Memory B cell (primary cell): ENCODE measurements at regions not wholly inside any gene's neighbourhood (a gene's known extent, or its start where the extent isn't known, plus 50 kb on each side); places are given as distances from the start of the nearest gene placed in this dataset.

Experiments used
- ATAC-seq: fragments of 150-1000 bp; cut with Tn5 transposase; 2 replicates; pipeline ENCODE4 v1.10.0; 2021; ENCODE audit warnings: low read depth, mild to moderate bottlenecking, moderate library complexity
- DNase-seq, 2 donors: peaks; one replicate each; pipeline ENCODE4 v3.0.0; 2022; ENCODE audit warnings: low spot score in 2 of 2
- H3K27ac Mint-ChIP-seq: one replicate; pipeline ENCODE4 v1.8.0; 2022; ENCODE audit warnings: mild to moderate bottlenecking, moderate library complexity, mixed read lengths
- H3K27me3 Mint-ChIP-seq: one replicate; pipeline ENCODE4 v1.8.0; 2022; ENCODE audit warnings: mixed read lengths
- H3K36me3 Mint-ChIP-seq: one replicate; pipeline ENCODE4 v1.8.0; 2022; ENCODE audit warnings: mild to moderate bottlenecking, mixed read lengths
- H3K4me1 Mint-ChIP-seq: one replicate; pipeline ENCODE4 v1.8.0; 2022; ENCODE audit warnings: mixed read lengths
- H3K4me3 Mint-ChIP-seq: one replicate; pipeline ENCODE4 v1.8.0; 2022; ENCODE audit warnings: mild to moderate bottlenecking, moderate library complexity, mixed read lengths
- H3K9me3 Mint-ChIP-seq: one replicate; pipeline ENCODE4 v1.8.0; 2022; ENCODE audit warnings: mixed read lengths

GRCh38 chr11:71365626-71366025 is 82.6 kb downstream of the DHCR7 start:
- DNase-seq (no peak), ATAC-seq (no peak)
- no peaks in the 10 kb centered on the region for H3K36me3 Mint-ChIP-seq
- H3K4me3 Mint-ChIP-seq = no peak overlapping the region
- peaks cover 7% of the 10 kb centered on the region for H3K27me3 Mint-ChIP-seq
- peaks cover 2% of the 10 kb centered on the region for H3K4me1 Mint-ChIP-seq
- no peak overlapping the region for H3K27ac Mint-ChIP-seq
- no peaks in the 10 kb centered on the region for H3K9me3 Mint-ChIP-seq

DNA sequence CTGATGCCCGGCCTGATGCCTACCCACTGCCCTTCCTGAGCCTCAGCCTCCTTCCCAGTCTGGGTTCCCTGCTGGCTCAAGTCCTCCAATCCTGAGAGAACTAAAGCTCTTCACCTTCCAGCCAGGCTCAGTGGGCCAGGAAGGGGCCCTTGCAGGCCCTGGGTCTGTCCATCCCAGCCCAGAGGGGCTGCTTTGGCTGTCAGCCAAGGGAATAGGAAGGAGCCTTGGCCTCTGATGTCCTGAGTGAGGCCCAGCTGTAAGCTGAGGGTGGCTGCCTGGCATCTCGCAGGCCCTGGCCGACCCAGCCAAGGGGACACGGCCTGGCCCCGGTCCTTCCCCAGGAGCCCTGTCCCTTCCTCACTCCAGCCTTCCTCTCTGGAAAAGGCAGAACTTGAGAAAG is 83.4 kb downstream of the DHCR7 start:
- Mint-ChIP-seq H3K4me3 (no peak overlapping the region), H3K27ac (no peak overlapping the region), H3K36me3 (no peaks in the 10 kb centered on the region), H3K27me3 (peaks cover 6% of the 10 kb centered on the region), H3K4me1 (peaks cover under 1% of the 10 kb centered on the region), H3K9me3 (no peaks in the 10 kb centered on the region)
- ATAC-seq = no peak
- DNase-seq = no peak

DNA sequence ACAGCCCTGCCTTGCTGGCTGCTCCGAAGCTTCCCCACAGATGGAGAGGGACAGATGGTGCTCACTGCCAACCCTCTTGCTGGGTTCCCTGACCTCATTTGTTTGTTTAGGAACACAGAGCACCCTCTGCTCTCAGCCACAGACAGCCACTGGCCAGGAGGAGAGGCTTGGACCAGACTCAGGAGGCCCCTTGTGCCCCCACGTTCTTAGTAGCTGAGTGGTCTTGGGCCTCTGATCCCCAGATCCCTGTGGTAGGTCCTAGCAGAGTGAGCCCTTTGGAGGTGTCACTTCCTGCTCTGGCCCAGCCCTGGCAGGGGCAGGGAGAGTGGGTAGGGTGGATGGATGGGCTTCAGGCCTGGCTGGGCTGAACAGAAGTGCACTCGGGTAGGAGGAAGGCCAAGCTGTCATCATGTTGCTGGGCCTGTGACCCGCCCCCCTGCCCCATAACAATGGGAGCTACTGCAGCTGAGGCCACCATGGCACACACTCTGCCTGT is 84.0 kb downstream of the DHCR7 start:
- H3K36me3 Mint-ChIP-seq = no peaks in the 10 kb centered on the region
- no peak for DNase-seq
- H3K27me3 Mint-ChIP-seq = peaks cover 6% of the 10 kb centered on the region
- H3K27ac Mint-ChIP-seq = no peak overlapping the region
- H3K4me1 Mint-ChIP-seq = no peaks in the 10 kb centered on the region
- H3K4me3 Mint-ChIP-seq = no peak overlapping the region
- ATAC-seq = no peak
- no peaks in the 10 kb centered on the region for H3K9me3 Mint-ChIP-seq

- ATAC-seq = no peak
- peaks cover 11% of the 10 kb centered on the region for H3K27me3 Mint-ChIP-seq
- H3K9me3 Mint-ChIP-seq = no peaks in the 10 kb centered on the region
- no peaks in the 10 kb centered on the region for H3K36me3 Mint-ChIP-seq
- no peak for DNase-seq
- H3K4me3 Mint-ChIP-seq = no peak overlapping the region
- no peaks in the 10 kb centered on the region for H3K4me1 Mint-ChIP-seq
- no peak overlapping the region for H3K27ac Mint-ChIP-seq
Measured at GRCh38 chr11:71363721-71364120, 84.5 kb downstream of the DHCR7 start.

DNA sequence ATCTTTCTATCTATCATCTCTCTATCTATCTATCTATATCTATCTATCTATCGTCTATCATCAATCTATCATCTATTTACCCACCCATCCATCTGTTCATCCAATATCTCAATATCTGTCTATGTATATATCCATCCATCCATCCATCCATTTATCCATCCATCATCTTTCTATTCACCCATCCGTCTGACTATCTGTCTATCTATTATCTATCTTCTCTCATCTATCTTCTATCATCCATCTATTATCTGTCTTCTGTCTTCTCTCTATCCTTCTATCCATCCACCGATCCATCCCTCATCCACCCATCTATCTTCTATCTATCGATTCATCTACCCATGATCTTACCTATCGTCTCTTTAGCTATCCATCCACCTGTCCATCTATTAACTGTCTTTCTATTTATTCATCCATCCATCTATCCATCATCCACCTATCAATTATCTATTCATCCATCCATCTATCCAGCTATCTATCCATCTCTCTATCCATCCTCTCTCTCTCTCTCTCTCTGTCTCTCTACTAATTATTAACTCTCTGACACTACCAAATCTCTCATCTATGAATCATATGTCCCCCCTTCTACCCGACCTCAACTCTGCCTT is 89.1 kb downstream of the DHCR7 start:
- H3K4me3 Mint-ChIP-seq = no peak overlapping the region
- no peak for DNase-seq
- H3K9me3 Mint-ChIP-seq = no peaks in the 10 kb centered on the region
- H3K36me3 Mint-ChIP-seq = no peaks in the 10 kb centered on the region
- H3K27me3 Mint-ChIP-seq = peaks cover 8% of the 10 kb centered on the region
- H3K27ac Mint-ChIP-seq = no peak overlapping the region
- ATAC-seq = no peak
- H3K4me1 Mint-ChIP-seq = no peaks in the 10 kb centered on the region

DNA sequence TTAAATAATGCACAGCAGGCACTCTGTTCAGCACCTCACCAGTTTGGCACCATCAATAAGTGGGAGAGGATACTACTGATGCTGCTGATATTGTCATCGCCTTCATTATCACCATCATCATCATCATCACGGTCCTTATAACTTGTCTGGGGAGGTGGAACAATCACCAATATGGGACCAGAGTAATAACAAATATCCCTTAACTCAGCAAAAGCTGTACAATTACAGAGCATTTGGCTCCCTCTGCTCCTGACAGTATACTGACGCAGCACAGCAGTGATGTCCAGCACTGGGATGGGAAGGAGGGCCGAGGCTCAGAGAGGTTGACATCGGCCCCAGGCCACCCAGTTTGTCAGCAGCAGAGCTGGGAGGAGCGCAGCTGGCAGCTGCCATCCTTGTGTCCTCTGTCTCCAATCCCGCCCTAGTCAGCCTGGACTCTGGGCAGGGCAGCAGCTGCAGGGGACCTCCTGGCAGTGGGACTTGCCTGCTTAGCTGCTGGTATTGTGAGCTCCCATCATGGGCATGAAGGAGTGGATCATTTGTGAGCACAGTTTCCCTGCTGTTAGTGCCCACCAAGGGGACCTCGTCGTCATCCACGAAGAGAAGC is 90.0 kb downstream of the DHCR7 start:
- Mint-ChIP-seq H3K4me1 (no peaks in the 10 kb centered on the region), H3K36me3 (peaks cover 3% of the 10 kb centered on the region)
- no peak for DNase-seq

DNA sequence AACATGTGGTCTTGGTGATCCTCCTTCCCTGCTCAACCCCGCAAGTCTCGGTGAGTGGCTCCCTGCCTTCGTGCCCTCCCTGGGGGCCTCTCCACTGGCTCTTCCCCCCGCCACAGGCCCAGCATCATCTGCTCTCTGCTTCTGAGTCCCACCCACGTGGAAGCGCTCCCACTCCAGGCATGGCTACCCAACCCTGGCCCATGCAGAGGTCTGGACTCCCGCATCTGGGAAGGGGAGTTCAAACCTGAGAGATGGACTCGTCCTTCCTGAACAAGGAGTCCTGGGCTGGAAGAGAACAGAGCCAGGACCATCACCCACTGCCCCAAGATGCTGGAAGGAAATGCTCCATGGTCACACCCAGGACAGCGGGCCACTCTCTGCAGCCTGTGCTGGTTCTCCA is 90.8 kb downstream of the DHCR7 start:
- Mint-ChIP-seq H3K27ac (no peak overlapping the region), H3K36me3 (peaks cover 3% of the 10 kb centered on the region), H3K9me3 (peaks cover 4% of the 10 kb centered on the region), H3K27me3 (peaks cover 8% of the 10 kb centered on the region), H3K4me3 (no peak overlapping the region), H3K4me1 (no peaks in the 10 kb centered on the region)
- DNase-seq (no peak), ATAC-seq (no peak)

More for the DNA sequence above, 90.0 kb downstream of the DHCR7 start:
- Mint-ChIP-seq H3K4me3 (no peak overlapping the region), H3K9me3 (peaks cover 4% of the 10 kb centered on the region), H3K27me3 (peaks cover 8% of the 10 kb centered on the region), H3K27ac (no peak overlapping the region)
- no peak for ATAC-seq

GRCh38 chr11:71356904-71357303 is 91.3 kb downstream of the DHCR7 start:
- Mint-ChIP-seq H3K4me3 (no peak overlapping the region), H3K4me1 (no peaks in the 10 kb centered on the region), H3K36me3 (peaks cover 3% of the 10 kb centered on the region), H3K9me3 (peaks cover 4% of the 10 kb centered on the region), H3K27ac (no peak overlapping the region), H3K27me3 (peaks cover 8% of the 10 kb centered on the region)
- DNase-seq (no peak), ATAC-seq (no peak)

GRCh38 chr11:71356280-71356876 is 91.8 kb downstream of the DHCR7 start:
- DNase-seq = no peak
- peaks cover 3% of the 10 kb centered on the region for H3K36me3 Mint-ChIP-seq
- peaks cover 4% of the 10 kb centered on the region for H3K9me3 Mint-ChIP-seq
- H3K4me1 Mint-ChIP-seq = no peaks in the 10 kb centered on the region
- no peak overlapping the region for H3K27ac Mint-ChIP-seq
- no peak overlapping the region for H3K4me3 Mint-ChIP-seq
- H3K27me3 Mint-ChIP-seq = peaks cover 9% of the 10 kb centered on the region
- ATAC-seq = no peak

- ATAC-seq = no peak
- DNase-seq = no peak
- H3K4me3 Mint-ChIP-seq = no peak overlapping the region
- H3K9me3 Mint-ChIP-seq = peaks cover 4% of the 10 kb centered on the region
- no peak overlapping the region for H3K27ac Mint-ChIP-seq
- H3K4me1 Mint-ChIP-seq = no peaks in the 10 kb centered on the region
- peaks cover 10% of the 10 kb centered on the region for H3K27me3 Mint-ChIP-seq
- H3K36me3 Mint-ChIP-seq = peaks cover 3% of the 10 kb centered on the region
Measured at GRCh38 chr11:71355281-71355680, 92.9 kb downstream of the DHCR7 start.

GRCh38 chr11:71354394-71355105 is 93.6 kb downstream of the DHCR7 start:
- DNase-seq = no peak
- Mint-ChIP-seq H3K4me1 (no peaks in the 10 kb centered on the region), H3K4me3 (no peak overlapping the region), H3K9me3 (peaks cover 4% of the 10 kb centered on the region), H3K27ac (no peak overlapping the region), H3K27me3 (peaks cover 10% of the 10 kb centered on the region), H3K36me3 (peaks cover 3% of the 10 kb centered on the region)
- no peak for ATAC-seq

DNA sequence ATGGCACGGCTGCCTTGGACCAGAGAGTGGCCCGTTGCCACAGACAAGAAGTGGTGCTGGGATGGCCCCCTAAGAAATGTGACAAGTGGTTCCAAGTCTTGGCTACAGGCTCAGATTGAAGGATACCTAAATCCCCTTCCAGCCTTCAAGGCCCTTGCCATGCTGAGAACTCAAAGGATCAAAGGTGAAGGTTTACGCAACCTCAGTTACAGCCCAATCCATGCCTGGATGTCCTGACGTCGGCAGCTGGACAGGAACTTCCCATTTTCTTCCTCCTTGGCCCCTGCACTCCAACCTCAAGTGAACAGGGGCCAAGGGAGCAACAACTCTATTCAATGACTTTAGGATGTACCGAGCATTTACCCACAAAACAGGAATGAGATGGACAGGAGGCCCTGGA is 95.4 kb downstream of the DHCR7 start:
- Mint-ChIP-seq H3K36me3 (peaks cover 3% of the 10 kb centered on the region), H3K9me3 (peaks cover 4% of the 10 kb centered on the region), H3K27ac (no peak overlapping the region), H3K4me3 (no peak overlapping the region), H3K4me1 (no peaks in the 10 kb centered on the region), H3K27me3 (peaks cover 11% of the 10 kb centered on the region)
- DNase-seq = no peak
- ATAC-seq = no peak

- Mint-ChIP-seq H3K9me3 (peaks cover 5% of the 10 kb centered on the region), H3K4me1 (no peaks in the 10 kb centered on the region)
- ATAC-seq = no peak
Measured at GRCh38 chr11:71352226-71352625, 96.0 kb downstream of the DHCR7 start.

GRCh38 chr11:71349627-71350026 is 97.2 kb upstream of the SHANK2 start:
- no peak for ATAC-seq
- Mint-ChIP-seq H3K4me3 (no peak overlapping the region), H3K27ac (no peak overlapping the region), H3K36me3 (peaks cover 7% of the 10 kb centered on the region), H3K27me3 (peaks cover 19% of the 10 kb centered on the region), H3K9me3 (peaks cover 10% of the 10 kb centered on the region), H3K4me1 (no peaks in the 10 kb centered on the region)
- no peak for DNase-seq

More at GRCh38 chr11:71352226-71352625, 96.0 kb downstream of the DHCR7 start:
- Mint-ChIP-seq H3K4me3 (no peak overlapping the region), H3K27ac (no peak overlapping the region), H3K36me3 (peaks cover 5% of the 10 kb centered on the region), H3K27me3 (peaks cover 15% of the 10 kb centered on the region)
- DNase-seq = no peak
